HCT116 (cell line): ENCODE measurements at regions not wholly inside any gene's neighbourhood (a gene's known extent, or its start where the extent isn't known, plus 50 kb on each side); places are given as distances from the start of the nearest gene placed in this dataset.

Source experiments
- ATAC-seq: fragments of 200-7000 bp; cut with Tn5 transposase; 2 replicates; pipeline ENCODE4 v1.9.1; 2020; ENCODE audit warnings: mild to moderate bottlenecking, moderate library complexity
- BruUV-seq: library from RNA; stranded (reverse); fragments of 400-500 nt; replicated peaks from 2 replicates; lab custom pipeline; 2021; lab: Mats Ljungman, UMichigan
- CTCF ChIA-PET: fragments of 300-600 bp; sonication (Branson Sonifier 250); formaldehyde crosslinking; loops from one replicate; lab custom pipeline; 2021; ENCODE audit warnings: antibody characterized with exemption; lab: Charles Lee
- POLR2A ChIA-PET: fragments of 300-600, 350-600 bp; sonication (Branson Sonifier 250); formaldehyde crosslinking; loops from one replicate; lab custom pipeline; 2021; ENCODE audit warnings: antibody characterized with exemption; lab: Charles Lee
- RAD21 ChIA-PET, 2 experiments: fragments of 300-600 bp; sonication (Branson Sonifier 250); formaldehyde crosslinking; loops; one replicate each; lab custom pipeline; 2023; ENCODE audit warnings: low total read pairs in 2 of 2; ENCODE audit not compliant: uncharacterized antibody in 2 of 2, unreplicated experiment in 2 of 2, low non-redundant PET in 1 of 2; lab: Charles Lee
- DNase-seq: peaks from one replicate; pipeline ENCODE4 v3.0.0-alpha.2; 2010; ENCODE audit warnings: low read depth, low spot score
- H2AFZ ChIP-seq: fragments of 200-600 bp; shearing (Covaris generic), sonication (generic); 2 replicates; pipeline ENCODE4 v1.6.1; 2017; ENCODE audit warnings: low read depth, mixed run types, mixed read lengths, antibody characterized with exemption, low read length; ENCODE audit not compliant: poor library complexity, severe bottlenecking
- H3K27ac ChIP-seq: 2 replicates; pipeline ENCODE4 v1.5.1; 2012; ENCODE audit warnings: low read depth, low read length
- H3K27me3 ChIP-seq: fragments of 200-600 bp; sonication (generic); 2 replicates; pipeline ENCODE4 v1.6.1; 2016; ENCODE audit warnings: mixed run types, low read length, mixed read lengths; ENCODE audit not compliant: insufficient read depth
- H3K36me3 ChIP-seq, 2 experiments: fragments of 200-500 bp in 1 of 2; fragments of 200-600 bp in 1 of 2; sonication (Bioruptor generic) in 1 of 2; sonication (generic) in 1 of 2; 2 replicates each; pipeline versions ENCODE4 v1.5.1 to v1.6.1; 2014 to 2016; ENCODE audit warnings: low read length in 2 of 2, inconsistent platforms in 1 of 2, mixed read lengths in 1 of 2, mixed run types in 1 of 2; ENCODE audit not compliant: insufficient read depth in 2 of 2, control insufficient read depth in 1 of 2
- H3K4me1 ChIP-seq, 2 experiments: fragments of 200-600 bp in 1 of 2; sonication (generic) in 1 of 2; 2 replicates each; pipeline versions ENCODE4 v1.5.1 to v1.6.1; 2012 to 2017; ENCODE audit warnings: low read length in 2 of 2, inconsistent platforms in 1 of 2, mild to moderate bottlenecking in 1 of 2, mixed read lengths in 1 of 2, mixed run types in 1 of 2, moderate library complexity in 1 of 2; ENCODE audit not compliant: insufficient read depth in 2 of 2, control insufficient read depth in 1 of 2
- H3K4me2 ChIP-seq: fragments of 200-600 bp; sonication (generic); 2 replicates; pipeline ENCODE4 v1.6.1; 2017; ENCODE audit warnings: mixed run types, low read length, mixed read lengths
- H3K4me3 ChIP-seq, 2 experiments: fragments of 200-600 bp in 1 of 2; sonication (generic) in 1 of 2; replicated peaks in 1 of 2; 2 replicates each; pipeline ENCODE4 v1.5.1; 2011 to 2016; ENCODE audit warnings: low read length in 2 of 2, control low read depth in 1 of 2, low read depth in 1 of 2, mild to moderate bottlenecking in 1 of 2, mixed read lengths in 1 of 2, mixed run types in 1 of 2
- H3K79me2 ChIP-seq: fragments of 200-600 bp; sonication (generic); 2 replicates; pipeline ENCODE4 v1.6.1; 2017; ENCODE audit warnings: mild to moderate bottlenecking, mixed run types, low read length, moderate library complexity, mixed read lengths; ENCODE audit not compliant: insufficient read depth
- H3K9ac ChIP-seq: fragments of 200-600 bp; sonication (generic); 2 replicates; pipeline ENCODE4 v1.6.1; 2016; ENCODE audit warnings: low read length, mixed read lengths
- H3K9me2 ChIP-seq: fragments of 200-600 bp; sonication (generic), shearing (Covaris generic); 2 replicates; pipeline ENCODE4 v1.6.1; 2017; ENCODE audit warnings: mixed run types, mild to moderate bottlenecking, moderate library complexity; ENCODE audit not compliant: insufficient read depth
- H3K9me3 ChIP-seq, 2 experiments: fragments of 200-500 bp in 1 of 2; fragments of 200-600 bp in 1 of 2; sonication (Bioruptor generic) in 1 of 2; sonication (generic) in 1 of 2; 2 replicates each; pipeline ENCODE4 v1.6.1; 2014 to 2017; ENCODE audit warnings: low read length in 2 of 2, mixed read lengths in 2 of 2, inconsistent platforms in 1 of 2, low read depth in 1 of 2, mild to moderate bottlenecking in 1 of 2, mixed run types in 1 of 2, moderate library complexity in 1 of 2; ENCODE audit not compliant: control insufficient read depth in 1 of 2, insufficient read depth in 1 of 2
- H4K20me1 ChIP-seq: fragments of 200-600 bp; sonication (generic), shearing (Covaris generic); 2 replicates; pipeline ENCODE4 v1.6.1; 2017; ENCODE audit warnings: mixed run types, mild to moderate bottlenecking, moderate library complexity; ENCODE audit not compliant: insufficient read depth
- ATF3 ChIP-seq: IDR thresholded peaks from 2 replicates; pipeline ENCODE4 v1.6.1; 2012
- CBX3 ChIP-seq: IDR thresholded peaks from 2 replicates; pipeline ENCODE4 v1.6.1; 2012; ENCODE audit warnings: low read depth
- CTCF ChIP-seq, 3 experiments: fragments of 200-600 bp in 1 of 3; sonication (generic) in 1 of 3; IDR thresholded peaks in 2 of 3; conservative IDR thresholded peaks in 1 of 3; 2 replicates each; pipeline ENCODE4 v1.5.1; 2012 to 2017; ENCODE audit warnings: low read depth in 2 of 3, low read length in 2 of 3, antibody characterized with exemption in 1 of 3, borderline replicate concordance in 1 of 3, control low read depth in 1 of 3, mild to moderate bottlenecking in 1 of 3, mixed read lengths in 1 of 3, mixed run types in 1 of 3, moderate library complexity in 1 of 3; ENCODE audit not compliant: insufficient read depth in 1 of 3
- EGR1 ChIP-seq: IDR thresholded peaks from 2 replicates; pipeline ENCODE4 v1.6.1; 2012; ENCODE audit warnings: low read depth
- EZH2 ChIP-seq: fragments of 200-600 bp; sonication (generic); IDR thresholded peaks from 2 replicates; pipeline ENCODE4 v1.6.1; 2017; ENCODE audit warnings: antibody characterized with exemption, mixed run types
- EZH2phosphoT487 ChIP-seq: fragments of 200-600 bp; IDR thresholded peaks from 2 replicates; pipeline ENCODE4 v1.6.1; 2018; ENCODE audit warnings: antibody characterized with exemption, borderline replicate concordance
- FOSL1 ChIP-seq: IDR thresholded peaks from 2 replicates; pipeline ENCODE4 v1.6.1; 2012; ENCODE audit warnings: low read depth
- JUND ChIP-seq: IDR thresholded peaks from 2 replicates; pipeline ENCODE4 v1.6.1; 2012
- POLR2A ChIP-seq: IDR thresholded peaks from 2 replicates; pipeline ENCODE4 v1.7.0; 2011; ENCODE audit warnings: borderline replicate concordance; ENCODE audit not compliant: insufficient read depth, insufficient read length; ENCODE audit errors: extremely low read depth
- RAD21 ChIP-seq: IDR thresholded peaks from 2 replicates; pipeline ENCODE4 v1.6.1; 2012; ENCODE audit warnings: low read depth, mild to moderate bottlenecking
- REST ChIP-seq: IDR thresholded peaks from 2 replicates; pipeline ENCODE4 v1.6.1; 2012; ENCODE audit warnings: low read depth
- SIN3A ChIP-seq: IDR thresholded peaks from 2 replicates; pipeline ENCODE4 v1.6.1; 2012; ENCODE audit warnings: low read depth
- TCF7L2 ChIP-seq: IDR thresholded peaks from 2 replicates; pipeline ENCODE4 v1.7.0; 2011; ENCODE audit warnings: borderline replicate concordance, inconsistent platforms; ENCODE audit not compliant: insufficient read depth, insufficient read length; ENCODE audit errors: extremely low read depth
- YY1 ChIP-seq: IDR thresholded peaks from 2 replicates; pipeline ENCODE4 v1.6.1; 2011; ENCODE audit warnings: low read length, low read depth, moderate library complexity, mild to moderate bottlenecking; ENCODE audit not compliant: insufficient replicate concordance; ENCODE audit errors: extremely low read depth
- ZBTB33 ChIP-seq: IDR thresholded peaks from 2 replicates; pipeline ENCODE4 v1.6.1; 2011; ENCODE audit warnings: mild to moderate bottlenecking, low read length, moderate library complexity; ENCODE audit not compliant: insufficient replicate concordance; ENCODE audit errors: extremely low read depth
- ZFX ChIP-seq: fragments of 450-650 bp; IDR thresholded peaks from 2 replicates; pipeline ENCODE4 v1.6.1; 2017
- ZNF274 ChIP-seq: fragments of 200-500 bp; sonication (Bioruptor generic); IDR thresholded peaks from 2 replicates; pipeline ENCODE4 v1.6.1; 2014; ENCODE audit warnings: mild to moderate bottlenecking, low read depth, low read length, inconsistent platforms
- intact Hi-C: fragments of 100-400 bp; cut with micrococcal nuclease; formaldehyde crosslinking; loops from 2 replicates; pipeline ENCODE4 v1.10.0; 2022
- TF ChIP-seq, protein P1 (sequence below): IDR thresholded peaks from 2 replicates; pipeline ENCODE4 v1.6.1; 2012

DNA sequence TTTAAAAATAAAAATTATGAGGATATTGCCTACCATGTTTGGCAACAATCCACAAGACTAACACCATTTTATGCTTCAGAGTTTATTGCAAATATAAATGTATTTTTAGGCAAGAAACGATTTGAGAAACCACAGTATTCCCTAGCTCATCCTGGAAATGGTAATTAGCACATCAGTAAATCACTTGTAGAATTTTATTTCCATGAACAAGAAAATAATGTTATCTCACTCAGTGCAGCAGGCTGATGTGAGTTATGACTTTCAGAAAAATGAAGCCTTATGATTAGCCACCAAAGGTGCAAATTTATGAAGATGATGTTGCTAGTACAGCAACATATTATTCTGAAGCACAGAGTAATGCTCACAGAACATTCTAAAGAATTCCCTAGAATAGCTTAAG is 127.7 kb upstream of the GJE1 start:
- no peak for TF ChIP-seq EZH2phosphoT487
- TF ChIP-seq TCF7L2: no peak
- no peak for TF ChIP-seq YY1
- TF ChIP-seq, protein P1, sequence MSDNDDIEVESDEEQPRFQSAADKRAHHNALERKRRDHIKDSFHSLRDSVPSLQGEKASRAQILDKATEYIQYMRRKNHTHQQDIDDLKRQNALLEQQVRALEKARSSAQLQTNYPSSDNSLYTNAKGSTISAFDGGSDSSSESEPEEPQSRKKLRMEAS: no peak
- TF ChIP-seq POLR2A: no peak
- no peak for TF ChIP-seq SIN3A
- no peak for TF ChIP-seq RAD21
- no peak for TF ChIP-seq ATF3
- TF ChIP-seq ZNF274: no peak
- no peak for TF ChIP-seq EZH2
- TF ChIP-seq CTCF (IDR thresholded peaks at IDR 0.05 in 2 of 3, conservative IDR thresholded peaks at IDR 0.05 in 1 of 3; ENCODE audit: borderline replicate concordance in 1 of 3, insufficient read depth in 1 of 3, low read depth in 2 of 3, low read length in 2 of 3): no peak
- no peak for TF ChIP-seq JUND
- TF ChIP-seq CBX3: no peak
- TF ChIP-seq REST: no peak
- no peak for TF ChIP-seq ZBTB33
- no peak for TF ChIP-seq EGR1
- TF ChIP-seq ZFX: no peak
- TF ChIP-seq FOSL1: no peak
- no peak overlapping the region for H3K4me2 ChIP-seq
- H3K9me2 ChIP-seq: no peaks in the 10 kb centered on the region
- ChIA-PET POLR2A (no interaction called here), CTCF (no interaction called here), RAD21 (no interaction called here)
- no peak overlapping the region for H3K4me3 ChIP-seq
- no peaks in the 10 kb centered on the region for H4K20me1 ChIP-seq
- H3K9me3 ChIP-seq: no peaks in the 10 kb centered on the region
- H3K79me2 ChIP-seq: no peaks in the 10 kb centered on the region
- no peaks in the 10 kb centered on the region for H3K27me3 ChIP-seq
- intact Hi-C loops: no loop called here
- H2AFZ ChIP-seq: peak overlapping the region; percentile 93
- no peak for DNase-seq
- no peak overlapping the region for H3K9ac ChIP-seq
- no peak overlapping the region for H3K27ac ChIP-seq
- no peaks in the 10 kb centered on the region for H3K36me3 ChIP-seq
- no TSS peak for BruUV-seq
- H3K4me1 ChIP-seq: peaks cover 29 to 44% of the 10 kb centered on the region in 2 experiments
- ATAC-seq: no peak
